MG63 (cell line): ENCODE measurements at regions not wholly inside any gene's neighbourhood (a gene's known extent, or its start where the extent isn't known, plus 50 kb on each side); places are given as distances from the start of the nearest gene placed in this dataset.
"Not testable (repeated sequence)": the region's sequence is repeated elsewhere in the genome, so short reads cannot be mapped to it uniquely, and the experiment has no call there.

Experiments
- DNase-seq: peaks from one replicate; pipeline ENCODE4 v3.0.0-alpha.2; 2020
- H3K27me3 ChIP-seq: fragments of 250-450 bp; sonication (Bioruptor Pico); 2 replicates; pipeline ENCODE4 v1.5.1; 2020; ENCODE audit warnings: mild to moderate bottlenecking, moderate library complexity
- H3K36me3 ChIP-seq: fragments of 250-450 bp; sonication (Bioruptor Pico); 2 replicates; pipeline ENCODE4 v1.5.1; 2020; ENCODE audit warnings: mild to moderate bottlenecking, moderate library complexity
- H3K4me3 ChIP-seq: fragments of 250-450 bp; sonication (Bioruptor Pico); 2 replicates; pipeline ENCODE4 v1.5.1; 2020; ENCODE audit warnings: mild to moderate bottlenecking, moderate library complexity
- H3K9me3 ChIP-seq: fragments of 250-450 bp; sonication (Bioruptor Pico); 2 replicates; pipeline ENCODE4 v1.5.1; 2020; ENCODE audit warnings: mild to moderate bottlenecking, moderate library complexity

DNA sequence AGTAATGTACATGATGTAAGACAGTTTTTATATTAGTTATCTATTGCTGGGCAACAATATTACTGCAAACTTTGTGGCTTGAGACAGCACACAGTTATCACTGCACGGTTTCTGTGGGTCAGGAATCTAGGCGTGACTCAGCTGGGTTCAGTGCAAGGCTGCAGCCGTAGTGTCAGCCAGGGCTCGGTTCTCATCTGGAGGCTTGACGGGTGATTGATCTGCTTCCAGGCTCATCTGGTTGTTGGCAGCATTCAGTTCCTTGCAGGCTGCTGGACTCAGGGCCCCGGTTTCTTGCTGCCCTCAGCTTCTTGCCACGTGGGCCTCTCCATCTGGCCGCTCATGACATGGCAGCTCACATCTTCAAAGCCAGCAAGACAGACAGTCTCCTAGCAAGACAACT, 197.7 kb upstream of the EEF2KMT start:
- not testable (repeated sequence) for H3K27me3 ChIP-seq, H3K36me3 ChIP-seq, H3K9me3 ChIP-seq, H3K4me3 ChIP-seq
- DNase-seq, result peak; percentile 61

DNA sequence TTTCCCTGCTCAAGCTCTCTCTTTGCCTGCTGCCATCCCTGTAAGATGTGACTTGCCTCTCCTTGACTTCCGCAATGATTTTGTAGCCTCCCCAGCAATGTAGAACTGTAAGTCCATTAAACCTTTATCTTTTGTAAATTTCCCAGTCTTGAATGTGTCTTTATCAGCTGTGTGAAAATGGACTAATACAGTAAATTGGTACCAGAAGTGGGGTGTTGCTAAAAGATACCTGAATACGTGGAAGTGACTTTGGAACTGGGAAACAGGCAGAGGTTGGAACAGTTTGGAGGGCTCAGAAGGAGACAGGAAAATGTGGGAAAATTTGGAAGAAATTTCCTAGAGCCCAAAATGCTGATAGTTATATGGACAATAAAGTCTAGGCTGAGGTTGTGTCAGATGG, 184.6 kb upstream of the EEF2KMT start:
- H3K4me3 ChIP-seq, H3K9me3 ChIP-seq, H3K27me3 ChIP-seq, DNase-seq, H3K36me3 ChIP-seq: not testable (repeated sequence)

DNA sequence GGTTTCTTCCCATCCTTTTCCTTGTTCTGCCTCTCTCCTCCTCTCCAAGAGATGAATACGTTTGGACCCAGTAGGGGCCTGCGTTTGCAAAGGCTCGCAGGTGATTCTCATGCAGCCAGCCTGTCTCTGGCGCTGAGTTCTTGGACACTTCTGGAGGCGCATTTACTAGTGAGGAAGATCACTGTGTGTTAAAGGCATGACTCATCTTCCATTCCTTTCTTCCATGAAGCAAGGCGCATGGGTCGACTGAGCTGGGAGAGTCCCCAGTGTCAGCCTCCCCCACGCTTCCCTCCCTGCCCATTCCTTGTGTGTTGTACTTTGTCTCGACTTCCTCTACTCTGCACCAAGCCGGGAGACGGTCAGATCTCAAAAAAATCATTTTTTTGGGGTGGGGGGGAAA, 159.9 kb upstream of the EEF2KMT start:
- Histone ChIP-seq H3K4me3 (no peak overlapping the region), H3K9me3 (no peaks in the 10 kb centered on the region), H3K27me3 (no peaks in the 10 kb centered on the region), H3K36me3 (no peaks in the 10 kb centered on the region)
- no peak for DNase-seq

DNA sequence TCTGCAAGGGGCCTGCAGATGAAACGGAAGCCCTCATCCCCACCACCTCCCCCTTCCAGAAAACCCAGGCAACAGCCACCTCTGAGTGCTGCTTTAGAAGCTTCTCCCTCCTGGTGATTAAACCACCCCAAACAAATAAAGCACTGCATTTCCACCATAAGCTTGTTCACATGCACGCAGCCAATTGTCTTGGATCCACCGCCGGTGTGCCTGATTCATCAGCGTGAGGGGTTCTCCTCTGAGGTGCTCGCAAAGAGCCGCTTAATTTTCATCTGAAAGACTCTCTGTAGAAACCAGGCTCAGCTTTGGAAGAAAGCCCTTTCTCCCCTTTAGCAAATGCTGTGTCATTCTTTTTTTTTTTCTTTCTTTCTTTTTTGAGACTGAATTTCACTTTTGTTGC, 155.2 kb upstream of the EEF2KMT start:
- no peaks in the 10 kb centered on the region for H3K9me3 ChIP-seq

DNA sequence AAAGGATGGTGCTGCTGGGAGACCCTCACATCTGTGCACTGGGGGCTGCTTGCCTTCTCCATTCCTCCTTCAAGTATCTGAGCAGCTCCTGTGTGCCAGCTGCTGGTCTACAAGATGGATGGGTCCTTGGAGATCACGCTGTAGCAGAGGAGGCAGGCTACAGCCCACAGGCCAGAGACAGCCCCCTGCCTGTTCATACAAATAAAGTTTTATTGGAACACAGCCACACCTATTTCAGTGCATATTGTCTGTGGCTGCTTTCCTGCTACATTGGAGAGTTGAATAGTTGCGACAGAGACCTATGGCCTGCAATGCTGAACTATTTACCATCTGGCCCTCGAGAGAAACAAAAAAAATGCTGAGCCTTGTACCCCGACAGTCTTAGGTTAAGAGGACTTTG, 149.8 kb upstream of the EEF2KMT start:
- DNase-seq, H3K4me3 ChIP-seq, H3K36me3 ChIP-seq, H3K27me3 ChIP-seq, H3K9me3 ChIP-seq: not testable (repeated sequence)

More for the DNA sequence above, 155.2 kb upstream of the EEF2KMT start:
- H3K27me3 ChIP-seq, result no peaks in the 10 kb centered on the region
- no peak for DNase-seq
- no peak overlapping the region for H3K4me3 ChIP-seq
- H3K36me3 ChIP-seq, result no peaks in the 10 kb centered on the region

DNA sequence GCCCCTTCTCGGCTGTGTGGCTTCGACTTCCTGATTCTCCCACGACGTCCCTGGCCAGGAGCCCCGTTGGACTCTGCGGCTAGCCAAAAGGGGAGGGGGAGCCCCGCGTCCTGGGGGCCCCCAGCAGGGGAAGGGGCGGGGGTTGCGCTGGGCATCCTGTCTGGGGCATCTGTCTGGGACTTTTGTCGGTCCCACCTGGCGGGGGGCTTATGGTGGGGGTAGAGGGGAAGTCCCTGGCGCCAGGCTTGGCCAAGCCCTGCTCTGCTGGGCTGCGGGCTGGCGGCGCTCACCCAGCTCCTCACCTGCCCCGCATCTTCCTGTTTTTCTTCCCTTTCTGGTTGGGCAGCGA, 142.7 kb upstream of the EEF2KMT start:
- not testable (repeated sequence) for H3K4me3 ChIP-seq, H3K27me3 ChIP-seq, H3K36me3 ChIP-seq, DNase-seq, H3K9me3 ChIP-seq

DNA sequence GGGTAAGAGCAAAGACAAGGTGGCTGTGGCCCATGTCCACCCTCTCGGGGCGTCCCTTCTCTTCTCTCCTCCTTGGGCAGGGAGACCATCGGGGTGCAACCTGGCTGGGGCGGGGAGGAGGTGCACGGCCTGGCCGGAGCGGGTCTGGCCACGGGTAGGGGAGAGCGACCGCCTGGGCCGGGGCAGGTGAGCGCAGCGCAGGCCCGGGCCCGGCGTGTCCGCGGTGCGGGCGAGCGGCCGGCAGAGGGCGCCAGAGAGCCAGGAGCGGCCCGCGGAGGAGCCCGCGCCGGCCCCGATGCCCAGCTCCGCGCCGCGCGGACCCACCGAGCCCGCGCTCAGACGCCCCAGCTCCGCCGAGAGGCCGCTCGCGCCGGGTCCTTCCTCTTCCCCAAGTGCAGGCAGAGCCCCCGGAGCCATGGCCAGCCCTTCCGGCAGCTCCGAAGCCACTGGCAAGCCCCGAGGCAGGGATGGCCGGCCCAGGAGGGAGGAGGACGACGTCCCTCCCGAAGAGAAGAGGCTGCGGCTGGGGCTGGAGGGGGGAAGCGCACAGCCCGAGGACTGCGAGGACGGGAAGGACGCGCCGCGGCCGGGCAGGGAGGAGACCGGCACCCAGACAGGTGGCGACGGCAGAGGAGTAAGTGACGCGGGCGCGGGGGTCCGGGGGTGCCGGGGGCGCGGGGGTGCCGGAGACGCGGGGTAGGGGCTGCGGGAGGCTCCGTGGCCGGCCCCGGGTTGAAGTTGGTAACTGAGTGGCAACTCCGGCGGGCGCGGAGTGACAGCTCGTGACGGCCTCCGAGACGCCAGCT, 142.1 kb upstream of the EEF2KMT start:
- DNase-seq, result peak; percentile 39
- H3K36me3 ChIP-seq, H3K9me3 ChIP-seq, H3K27me3 ChIP-seq: not testable (repeated sequence)
- peak overlapping the region; percentile 26; the same call in 1 of the 2 replicates for H3K4me3 ChIP-seq

DNA sequence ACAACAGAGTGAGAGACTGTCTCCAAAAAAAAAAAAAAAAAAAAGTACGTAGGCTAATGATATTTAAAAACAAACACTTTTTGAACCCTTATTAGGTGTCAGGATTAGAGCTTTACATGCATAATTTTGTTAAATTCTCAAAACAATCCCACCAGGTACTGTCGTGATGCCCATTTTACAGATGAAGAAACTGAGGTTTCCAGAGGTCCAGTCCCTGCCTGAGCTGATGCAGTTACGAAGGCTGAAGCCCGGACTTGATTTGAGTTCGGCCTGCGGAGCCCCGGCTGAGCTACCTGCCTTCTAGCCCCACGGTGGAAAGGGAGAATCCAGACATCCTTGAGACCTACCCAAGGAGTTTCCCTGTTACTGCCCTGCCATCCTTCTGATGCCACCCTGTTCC, 137.5 kb upstream of the EEF2KMT start:
- Histone ChIP-seq H3K4me3 (no peak overlapping the region), H3K9me3 (no peaks in the 10 kb centered on the region), H3K27me3 (peaks cover under 1% of the 10 kb centered on the region; the same call in 1 of the 2 replicates), H3K36me3 (no peaks in the 10 kb centered on the region)
- no peak for DNase-seq

DNA sequence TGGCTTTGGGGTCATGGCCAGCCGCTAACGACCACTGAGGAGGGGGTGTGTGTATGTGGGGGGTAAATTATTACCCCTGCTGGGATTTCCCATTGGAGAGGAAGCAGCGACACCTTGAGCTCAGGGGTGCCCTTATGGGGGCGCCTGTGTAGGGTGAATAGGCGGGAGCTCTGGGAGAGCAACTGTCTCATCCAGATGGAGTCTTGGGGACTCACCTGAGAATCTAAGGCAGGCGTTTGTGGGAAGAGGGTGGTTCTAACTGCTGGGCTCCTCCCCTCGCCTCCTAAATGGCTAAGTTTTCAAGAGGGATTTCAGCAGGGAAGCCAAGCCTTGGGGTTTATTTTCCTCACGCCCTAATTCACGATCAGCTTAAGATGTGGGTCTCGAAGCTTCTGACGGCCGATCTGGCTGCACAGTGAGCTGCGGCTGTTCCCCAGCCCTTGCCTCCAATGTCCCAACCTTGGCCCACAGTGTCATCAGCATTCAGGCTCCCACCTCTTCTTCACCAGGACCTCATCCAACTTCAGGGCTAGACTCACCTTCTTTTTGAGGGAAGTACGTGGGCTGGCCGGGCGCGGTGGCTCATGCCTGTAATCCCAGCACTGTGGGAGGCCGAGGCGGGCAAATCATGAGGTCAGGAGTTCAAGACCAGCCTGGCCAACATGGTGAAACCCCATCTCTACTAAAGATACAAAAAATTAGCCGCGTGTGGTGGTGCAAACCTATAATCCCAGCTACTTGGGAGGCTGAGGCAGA, 136.9 kb upstream of the EEF2KMT start:
- H3K4me3 ChIP-seq, result no peak overlapping the region
- H3K36me3 ChIP-seq, result no peaks in the 10 kb centered on the region
- DNase-seq, result no peak
- H3K27me3 ChIP-seq, result no peaks in the 10 kb centered on the region; the same call in 1 of the 2 replicates
- H3K9me3 ChIP-seq, result no peaks in the 10 kb centered on the region

DNA sequence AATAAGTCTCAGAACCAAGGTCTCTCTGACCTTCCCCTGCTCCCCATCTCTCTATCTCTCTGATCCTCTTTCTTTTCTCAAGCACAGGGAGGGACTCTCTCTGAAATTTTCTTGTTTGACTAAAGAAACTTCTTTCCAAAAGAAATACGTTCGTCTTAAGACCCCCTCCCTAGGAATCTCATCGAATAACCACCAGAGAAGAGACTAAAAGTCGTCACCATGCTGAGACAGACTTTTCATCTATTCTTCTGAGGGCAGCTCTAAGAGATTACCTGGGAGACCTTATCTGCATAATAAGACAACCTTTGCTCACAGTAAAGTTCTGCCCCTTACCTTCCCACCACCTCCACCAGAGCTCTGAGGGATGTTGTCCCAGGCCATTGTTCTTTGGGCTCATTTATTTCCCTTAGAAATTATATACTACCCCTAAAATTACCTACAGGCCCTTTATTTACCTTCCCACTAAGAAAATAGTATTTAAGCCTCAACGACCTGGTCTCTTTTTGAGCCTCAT, 133.7 kb upstream of the EEF2KMT start:
- no peak for DNase-seq
- Histone ChIP-seq H3K9me3 (no peaks in the 10 kb centered on the region), H3K4me3 (no peak overlapping the region), H3K27me3 (no peaks in the 10 kb centered on the region; the same call in 1 of the 2 replicates), H3K36me3 (no peaks in the 10 kb centered on the region)

DNA sequence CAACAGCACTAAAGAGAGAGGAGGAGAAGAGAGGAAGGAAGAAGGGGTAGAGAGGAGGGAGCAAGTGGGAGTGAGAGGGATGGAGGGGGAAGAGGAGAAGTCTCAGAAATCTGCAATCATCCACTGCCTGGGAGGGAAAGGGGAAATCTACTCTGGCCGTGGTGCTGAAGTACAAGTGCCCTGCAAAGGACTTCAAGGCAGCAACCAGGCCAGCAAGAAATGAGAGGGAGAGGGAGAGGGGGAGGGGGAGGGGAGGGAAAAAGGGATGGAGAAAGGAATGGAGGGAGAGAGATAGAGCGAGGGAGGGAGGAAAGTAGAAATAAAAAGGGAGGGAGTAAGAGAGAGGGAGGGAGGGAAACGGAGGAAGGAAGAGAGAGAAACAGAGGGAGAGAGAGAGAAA, 130.8 kb upstream of the EEF2KMT start:
- Histone ChIP-seq H3K4me3 (no peak overlapping the region), H3K27me3 (peaks cover 3% of the 10 kb centered on the region), H3K9me3 (no peaks in the 10 kb centered on the region), H3K36me3 (no peaks in the 10 kb centered on the region)
- DNase-seq, result no peak

DNA sequence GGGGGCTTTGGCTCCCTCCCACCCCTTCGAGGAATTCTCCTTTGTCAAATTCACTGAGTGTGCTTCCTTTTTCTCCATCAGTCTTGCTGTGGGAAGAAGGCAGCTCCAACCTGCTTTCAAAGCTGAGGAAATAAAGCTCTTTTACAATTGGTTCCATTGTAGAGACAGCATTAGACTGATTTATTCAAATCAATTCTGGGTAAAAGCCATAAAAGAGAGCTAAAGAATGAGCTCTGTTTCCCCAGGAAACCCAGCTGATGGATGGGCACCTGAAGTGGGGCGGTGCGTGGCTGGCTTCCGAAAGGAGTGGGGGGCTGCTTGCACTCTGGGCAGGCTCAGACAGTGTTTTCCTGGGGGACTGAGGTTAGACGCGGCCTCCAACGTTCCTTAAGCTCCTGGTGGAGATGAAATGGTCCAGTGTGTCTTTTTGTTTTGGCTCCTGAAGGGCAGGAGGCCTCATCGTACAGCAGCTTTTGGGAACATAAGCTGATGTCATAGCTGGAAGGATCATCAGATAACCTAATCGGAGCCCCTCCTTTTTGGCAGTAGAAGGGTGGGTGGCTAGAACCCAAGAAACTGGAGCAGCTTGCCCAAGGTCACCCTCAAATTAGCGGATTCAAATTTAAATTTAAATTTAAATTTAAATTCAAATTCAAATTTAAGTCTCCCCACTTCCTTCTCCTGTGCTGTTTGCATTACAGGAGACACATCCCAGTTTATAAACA, 128.5 kb upstream of the EEF2KMT start:
- Histone ChIP-seq H3K27me3 (peaks cover 13% of the 10 kb centered on the region), H3K4me3 (no peak overlapping the region), H3K36me3 (no peaks in the 10 kb centered on the region), H3K9me3 (0 out of 2 replicates have a peak, but pooled peaks cover under 1% of the 10 kb centered on the region)
- no peak for DNase-seq

DNA sequence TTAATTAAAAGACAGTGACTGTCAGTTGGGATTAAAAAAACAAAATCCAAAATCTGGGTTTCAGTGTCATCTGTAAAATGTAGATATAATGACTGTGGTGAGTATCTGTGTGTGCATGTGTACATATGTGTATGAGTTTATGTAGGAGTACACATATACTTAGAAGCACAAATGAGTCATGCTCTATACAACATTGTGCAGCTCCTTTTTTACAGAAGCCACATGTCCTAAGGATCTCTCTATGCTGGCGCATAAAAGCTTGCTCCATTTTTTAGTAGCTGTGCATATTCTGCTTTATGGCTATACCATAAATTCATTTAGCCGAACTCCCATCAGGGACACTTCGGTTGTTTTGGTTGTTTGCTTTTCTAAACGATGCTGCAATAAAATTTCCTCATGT, 125.2 kb upstream of the EEF2KMT start:
- no peak for DNase-seq
- no peaks in the 10 kb centered on the region for H3K36me3 ChIP-seq
- H3K4me3 ChIP-seq, result no peak overlapping the region
- peaks cover 13% of the 10 kb centered on the region for H3K27me3 ChIP-seq
- peaks cover 5% of the 10 kb centered on the region; the same call in 1 of the 2 replicates for H3K9me3 ChIP-seq

DNA sequence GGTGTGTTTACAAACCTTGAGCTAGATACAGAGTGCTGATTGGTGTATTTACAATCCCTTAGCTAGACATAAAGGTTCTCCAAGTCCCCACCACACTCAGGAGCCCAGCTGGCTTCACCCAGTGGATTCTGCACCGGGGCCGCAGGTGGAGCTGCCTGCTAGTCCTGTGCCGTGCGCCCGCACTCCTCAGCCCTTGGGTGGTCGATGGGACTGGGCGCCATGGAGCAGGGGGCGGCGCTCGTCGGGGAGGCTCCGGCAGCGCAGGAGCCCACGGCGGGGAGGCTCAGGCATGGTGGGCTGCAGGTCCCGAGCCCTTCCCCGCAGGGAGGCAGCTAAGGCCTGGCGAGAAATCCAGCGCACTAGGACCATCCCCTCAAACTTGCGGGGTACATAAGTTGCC, 124.2 kb upstream of the EEF2KMT start:
- H3K4me3 ChIP-seq, H3K36me3 ChIP-seq, DNase-seq, H3K9me3 ChIP-seq: not testable (repeated sequence)
- H3K27me3 ChIP-seq, result peaks cover 13% of the 10 kb centered on the region

DNA sequence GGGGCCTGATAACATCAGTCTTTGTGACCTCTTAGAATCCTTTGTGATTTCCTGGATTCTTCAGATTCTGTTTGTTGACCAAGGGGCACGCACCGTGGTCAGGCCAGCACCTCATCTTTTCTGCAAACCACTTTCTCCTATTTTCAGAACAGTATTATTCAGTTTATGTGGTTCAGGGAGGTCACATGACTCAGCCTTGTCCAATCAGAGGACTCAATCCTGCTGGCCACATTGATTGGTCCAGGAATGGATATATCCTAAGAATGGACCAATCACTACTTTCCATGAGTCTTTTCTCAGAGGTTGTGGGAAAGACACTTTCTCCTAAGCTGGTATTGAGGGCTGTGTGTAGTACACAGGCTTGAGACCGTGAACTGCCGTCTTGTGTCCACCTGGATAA, 123.1 kb upstream of the EEF2KMT start:
- DNase-seq, result no peak
- Histone ChIP-seq H3K4me3 (no peak overlapping the region), H3K36me3 (no peaks in the 10 kb centered on the region), H3K9me3 (peaks cover 5% of the 10 kb centered on the region; the same call in 1 of the 2 replicates), H3K27me3 (peaks cover 13% of the 10 kb centered on the region)

DNA sequence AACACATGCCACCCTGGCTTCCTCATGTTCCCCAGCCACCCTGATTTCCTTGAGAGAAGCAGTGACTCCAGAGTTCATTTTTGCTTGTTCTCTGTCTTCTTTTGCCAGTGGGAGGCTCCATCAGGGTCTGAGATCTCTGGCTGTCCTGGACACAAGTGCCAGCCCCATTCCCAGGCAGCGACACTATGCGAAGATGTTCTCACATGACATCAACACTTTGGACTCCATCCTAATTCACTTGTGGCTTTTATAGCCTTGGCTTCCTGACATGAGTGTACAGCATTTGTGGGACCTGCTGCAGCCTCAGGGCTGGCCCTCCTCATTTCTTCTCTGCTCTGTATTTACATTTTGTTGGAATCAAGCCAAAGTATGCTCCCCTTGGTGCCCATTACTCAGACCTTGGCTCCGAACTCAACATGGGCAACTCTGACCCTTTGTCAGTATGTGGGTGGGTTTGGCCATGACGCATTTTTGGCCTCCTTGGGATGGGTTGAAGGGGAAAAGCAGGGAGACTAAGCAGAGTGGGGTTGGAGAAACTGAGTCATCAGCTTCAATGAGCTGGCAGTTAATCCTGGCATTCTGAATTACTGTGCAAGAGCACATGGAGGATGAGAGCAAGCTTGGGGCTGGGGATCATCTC, 119.0 kb upstream of the EEF2KMT start:
- peaks cover 5% of the 10 kb centered on the region; the same call in 1 of the 2 replicates for H3K9me3 ChIP-seq
- no peaks in the 10 kb centered on the region for H3K27me3 ChIP-seq
- H3K36me3 ChIP-seq, result no peaks in the 10 kb centered on the region
- no peak overlapping the region for H3K4me3 ChIP-seq
- peak; percentile 94 for DNase-seq

DNA sequence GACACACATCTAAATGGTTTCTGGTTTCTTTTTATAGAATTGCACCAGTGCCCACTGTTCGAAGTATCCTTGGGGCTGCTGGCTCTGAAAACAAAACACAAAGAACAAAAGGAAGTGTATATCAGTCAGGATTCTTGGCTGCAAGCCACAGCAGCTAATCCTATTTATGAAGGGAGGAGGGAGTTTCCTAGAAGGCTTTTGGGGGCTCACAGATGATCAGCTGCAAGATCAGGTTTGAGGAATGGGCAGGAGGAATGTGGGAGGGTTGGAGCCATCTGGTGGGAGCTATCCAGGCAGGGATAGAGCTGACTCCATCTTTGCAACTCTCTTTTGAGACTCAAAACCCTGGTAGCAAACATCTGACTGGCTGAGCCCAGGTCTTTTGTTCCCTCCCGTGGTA, 118.3 kb upstream of the EEF2KMT start:
- Histone ChIP-seq H3K27me3 (no peaks in the 10 kb centered on the region), H3K9me3 (peaks cover 3% of the 10 kb centered on the region; the same call in 1 of the 2 replicates)
- peak; percentile 52 for DNase-seq

More for the DNA sequence above, 118.3 kb upstream of the EEF2KMT start:
- H3K4me3 ChIP-seq, result no peak overlapping the region
- H3K36me3 ChIP-seq, result no peaks in the 10 kb centered on the region
